ENCODE measurements at regions not wholly inside any gene's neighbourhood (a gene's known extent, or its start where the extent isn't known, plus 50 kb on each side); places are given as distances from the start of the nearest gene placed in this dataset.
A peak's percentile ranks its signal among the peaks of the same experiment; 100 is the strongest.
"Not testable (repeated sequence)": the region's sequence is repeated elsewhere in the genome, so short reads cannot be mapped to it uniquely, and the experiment has no call there.

DNA sequence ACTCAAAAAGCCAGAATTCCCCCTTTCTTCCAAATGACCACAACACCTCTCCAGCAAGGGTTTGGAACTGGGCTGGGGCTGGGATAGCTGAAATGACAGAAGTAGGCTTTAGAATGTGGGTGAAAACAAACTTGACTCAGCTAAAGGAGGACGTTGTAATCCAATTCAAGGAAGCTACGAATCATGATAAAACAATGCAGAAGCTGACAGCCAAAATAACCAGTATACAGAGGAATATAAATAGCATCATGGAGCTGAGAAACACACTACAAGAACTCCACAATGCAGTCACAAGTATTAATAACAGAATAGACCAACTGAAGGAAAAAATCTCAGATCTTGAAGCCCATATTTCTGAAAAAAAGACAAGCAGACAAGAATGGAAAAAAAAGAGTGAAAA, 95.8 kb upstream of the TET2 start:
- no peak for DNase-seq (ENCODE audit: low spot score)

DNA sequence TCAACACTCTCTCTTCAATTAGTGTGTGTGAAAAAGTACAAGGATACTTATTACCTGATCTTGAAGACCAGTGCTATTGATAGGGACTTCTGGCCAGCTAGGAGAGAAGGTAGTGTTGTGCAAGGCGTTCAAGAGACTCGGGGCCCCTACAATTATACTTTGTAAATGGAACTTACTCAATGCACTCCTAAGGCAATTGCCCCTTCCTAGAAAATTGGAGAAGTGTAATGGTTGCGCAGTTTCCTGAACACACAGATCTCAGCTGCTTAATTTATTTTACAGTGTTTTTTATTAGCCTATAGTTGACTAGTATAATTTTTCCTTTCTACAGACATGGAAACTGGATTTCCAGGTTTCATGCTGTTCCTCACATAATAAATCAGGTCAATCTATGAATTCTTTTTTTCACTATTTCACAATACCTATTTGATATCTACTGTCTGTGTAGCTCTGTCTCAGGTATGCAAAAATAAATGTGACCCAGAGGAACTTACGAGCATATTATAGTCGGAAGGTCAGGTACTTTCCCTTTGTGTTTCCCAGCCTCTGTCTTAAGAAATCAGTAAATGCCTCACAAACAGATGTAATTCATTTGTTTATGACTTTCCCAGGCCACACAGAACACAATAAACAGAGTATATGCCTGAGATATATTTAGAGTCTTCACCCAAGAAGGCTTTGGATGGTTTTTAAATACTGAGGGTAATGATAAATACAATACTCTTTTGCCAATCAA, 89.1 kb upstream of the TET2 start:
- DNase-seq (ENCODE audit: low spot score), result peak; percentile 11

DNA sequence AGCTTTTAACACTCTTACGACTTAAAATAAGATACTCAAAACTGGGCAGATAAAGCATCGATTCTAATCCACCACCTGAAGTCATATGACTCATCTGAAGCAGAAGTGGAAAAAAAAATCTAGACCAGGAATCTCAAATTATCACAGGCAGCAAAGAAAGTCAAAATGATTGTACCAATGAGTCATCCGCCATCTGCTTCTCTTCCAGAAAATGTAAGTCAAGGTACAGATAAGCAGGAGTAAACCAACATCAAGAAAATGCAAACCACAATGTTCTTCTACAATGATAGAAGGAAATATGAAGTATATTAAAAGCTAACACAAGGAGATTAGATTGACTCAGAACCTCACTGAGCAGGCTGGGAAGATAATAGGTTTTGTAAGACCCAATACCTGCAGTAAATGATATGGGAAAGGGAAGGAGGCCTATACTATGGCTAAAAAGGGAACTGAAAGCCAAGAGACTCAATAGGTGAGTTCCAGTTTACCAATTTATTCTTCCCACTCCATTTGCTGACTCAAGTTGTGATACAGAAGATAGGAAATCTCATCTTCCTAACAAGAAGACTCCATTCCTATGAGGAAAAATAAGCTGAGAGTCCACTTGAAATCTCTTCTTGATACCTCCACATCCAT, 88.4 kb upstream of the TET2 start:
- DNase-seq (ENCODE audit: low spot score), result no peak

DNA sequence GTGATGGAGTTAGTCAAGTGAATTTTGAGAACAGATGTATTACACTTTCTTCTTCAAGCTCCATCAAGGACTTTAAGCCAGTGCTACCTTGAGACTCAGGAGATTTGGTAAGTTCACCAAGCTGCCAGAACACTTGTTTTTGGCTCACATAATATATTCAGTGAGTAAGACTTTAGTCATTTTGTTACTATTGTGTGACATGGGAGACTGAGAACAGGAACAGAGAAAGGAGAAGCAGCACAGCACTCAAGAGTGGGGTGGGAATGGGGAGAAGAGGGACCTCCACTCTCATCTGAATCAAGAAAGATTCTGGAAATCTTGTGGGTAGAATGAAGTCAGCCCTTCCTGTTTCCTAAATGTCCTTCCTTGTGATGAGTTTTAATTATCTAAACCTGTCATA, 87.3 kb upstream of the TET2 start:
- DNase-seq (ENCODE audit: low spot score), result peak; percentile 7

DNA sequence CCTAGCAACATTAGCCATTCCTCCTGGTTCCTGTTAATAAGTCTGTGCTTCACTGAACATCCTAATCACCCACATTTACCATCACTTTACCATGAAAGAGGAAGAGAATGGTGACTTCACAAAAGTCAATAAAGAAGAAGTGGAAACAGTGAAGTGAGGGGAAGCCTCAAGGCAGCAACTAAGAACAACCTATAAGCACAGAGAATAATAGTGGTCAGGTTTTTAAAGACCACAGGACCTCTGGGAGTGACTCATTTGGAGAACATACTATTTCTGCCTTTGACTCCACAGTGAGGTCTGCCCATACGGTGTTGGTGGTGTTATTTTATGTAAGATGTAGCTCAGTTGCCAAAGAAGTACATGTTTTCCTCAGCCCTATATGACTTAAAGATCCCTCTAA, 86.0 kb upstream of the TET2 start:
- DNase-seq (ENCODE audit: low spot score), result peak; percentile 54

DNA sequence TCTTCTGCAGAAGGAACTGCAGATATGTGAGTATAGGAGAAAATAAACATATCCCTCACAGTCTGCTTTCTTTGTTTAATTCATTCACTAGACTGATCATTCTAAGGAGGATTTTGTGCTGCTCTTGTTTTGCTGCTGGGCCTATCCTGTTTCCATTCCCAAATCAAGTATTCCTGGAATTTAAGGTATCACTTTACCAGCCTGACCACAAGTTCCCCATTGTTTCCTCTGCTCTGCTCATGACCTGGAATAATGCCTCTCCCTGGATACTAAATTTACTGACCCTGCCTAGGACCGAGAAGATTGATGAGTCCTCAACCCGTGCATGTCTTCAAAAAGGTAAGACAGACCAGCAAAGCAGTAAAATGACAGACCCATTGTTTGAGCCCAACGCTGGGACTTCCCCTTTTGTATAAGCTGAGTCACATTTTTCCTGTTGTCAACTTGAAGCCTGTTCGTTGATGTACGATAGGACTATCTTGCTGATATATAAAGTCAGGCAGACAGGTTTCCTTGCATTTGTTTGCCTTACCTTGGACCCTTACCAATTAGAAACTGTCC, 85.5 kb upstream of the TET2 start:
- DNase-seq (ENCODE audit: low spot score), result peak; percentile 24

DNA sequence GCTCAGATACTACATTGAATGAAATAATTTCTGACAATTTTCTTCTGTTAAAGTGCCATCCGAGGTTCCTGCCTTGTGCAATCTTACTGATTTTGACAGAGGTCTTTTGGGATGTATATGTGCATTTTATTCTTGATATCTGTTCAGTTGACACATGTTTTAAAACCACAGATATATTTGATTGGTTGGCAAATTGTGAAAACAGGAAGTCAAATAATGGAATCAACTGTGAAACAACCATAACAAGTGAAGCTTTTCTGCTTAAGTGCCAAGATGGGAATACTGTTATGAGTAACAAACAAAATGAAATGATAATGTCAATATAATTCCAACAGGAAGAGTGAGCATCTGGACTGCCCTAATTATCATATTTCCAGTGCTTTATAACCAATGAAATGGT, 84.9 kb upstream of the TET2 start:
- DNase-seq (ENCODE audit: low spot score), result no peak

DNA sequence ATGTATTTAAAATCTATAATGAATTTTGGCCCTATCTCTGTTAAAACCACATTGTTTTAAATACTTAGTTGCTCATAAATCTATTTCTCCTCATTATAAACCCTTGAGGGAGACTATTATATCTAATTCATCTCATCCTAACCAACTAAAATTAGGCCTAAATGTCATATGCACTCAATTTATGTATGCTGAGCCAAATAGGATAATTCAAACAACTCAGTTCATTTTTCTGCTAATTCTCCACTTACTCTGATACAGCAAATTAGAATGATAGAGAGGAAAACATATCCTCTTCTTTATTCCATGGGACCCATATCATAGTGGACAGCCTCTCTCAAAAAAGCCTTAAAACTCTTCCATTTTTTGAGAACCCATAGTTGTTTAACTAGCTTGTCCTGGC, 80.3 kb upstream of the TET2 start:
- no peak for DNase-seq (ENCODE audit: low spot score)

DNA sequence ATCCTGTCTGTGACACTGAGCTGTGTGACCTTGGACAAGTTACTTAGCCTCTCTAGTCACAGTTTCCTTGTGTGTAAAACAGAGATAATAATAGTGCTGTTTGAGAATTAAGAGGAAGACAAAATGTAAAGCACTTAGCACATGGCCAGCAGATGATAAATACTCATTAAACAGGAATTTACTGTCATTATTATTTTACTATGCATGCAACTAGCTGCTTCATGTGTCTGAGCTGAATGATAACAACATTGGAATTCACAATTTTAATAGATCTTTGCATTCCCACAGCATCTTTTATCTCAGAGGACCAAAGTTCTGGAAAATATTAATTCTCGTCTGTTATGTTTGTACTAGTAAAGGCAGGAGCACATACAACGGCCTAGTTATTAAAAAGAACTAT, 79.2 kb upstream of the TET2 start:
- DNase-seq (ENCODE audit: low spot score), result no peak

DNA sequence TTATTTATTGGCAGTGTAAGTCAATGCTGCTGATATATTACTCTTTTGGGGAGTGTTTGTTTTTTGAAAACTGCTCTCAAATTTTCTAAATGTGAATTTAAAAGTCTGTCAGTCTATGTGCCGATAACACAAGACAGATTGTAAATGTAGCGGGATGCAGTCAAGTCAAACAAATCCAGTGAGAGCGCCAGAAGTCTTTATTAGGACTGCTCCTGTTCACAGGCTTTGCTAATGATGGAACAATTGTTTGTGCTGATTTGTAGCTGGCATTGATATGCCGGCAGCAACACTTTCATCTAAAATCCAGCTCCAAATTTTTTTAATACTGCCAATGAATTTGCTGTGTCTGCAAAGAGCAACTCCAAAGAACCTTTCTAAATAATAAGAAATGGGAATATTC, 78.7 kb upstream of the TET2 start:
- peak; percentile 21 for DNase-seq (ENCODE audit: low spot score)

DNA sequence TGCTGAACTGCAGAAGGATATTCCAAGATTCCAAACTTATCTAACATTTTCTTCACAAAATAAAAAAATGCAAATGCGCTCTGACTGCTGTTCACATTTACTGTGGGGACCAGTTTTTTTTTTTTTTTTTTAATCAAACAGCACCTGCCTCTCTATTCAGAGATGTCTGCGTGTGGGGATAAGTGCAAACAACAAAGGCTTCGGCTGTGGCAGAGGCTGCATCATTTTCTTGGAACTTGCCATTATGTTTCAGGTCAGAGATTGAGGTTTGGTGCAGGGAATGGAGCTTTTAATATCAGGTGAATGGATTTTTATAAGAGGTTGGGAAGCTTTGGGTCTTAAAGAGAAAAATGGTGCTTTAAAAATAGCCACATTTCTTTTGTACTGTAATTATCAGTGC, 78.2 kb upstream of the TET2 start:
- no peak for DNase-seq (ENCODE audit: low spot score)

DNA sequence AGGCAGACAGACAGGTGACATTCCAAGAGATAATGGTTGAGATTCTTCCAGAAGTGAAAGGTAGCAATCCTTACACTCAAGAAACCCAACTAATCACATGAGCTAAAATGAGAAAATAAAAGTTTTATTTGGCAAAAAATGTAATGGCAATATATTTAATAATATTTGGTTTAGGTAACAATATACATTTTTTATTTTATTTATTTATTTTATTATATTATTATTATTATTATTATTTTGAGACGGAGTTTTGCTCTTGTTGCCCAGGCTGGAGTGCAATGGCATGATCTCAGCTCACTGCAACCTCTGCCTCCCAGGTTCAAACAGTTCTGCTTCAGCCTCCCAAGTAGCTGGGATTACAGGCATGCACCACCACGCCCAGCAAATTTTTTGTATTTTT, 74.6 kb upstream of the TET2 start:
- not testable (repeated sequence) for DNase-seq (ENCODE audit: low spot score)

DNA sequence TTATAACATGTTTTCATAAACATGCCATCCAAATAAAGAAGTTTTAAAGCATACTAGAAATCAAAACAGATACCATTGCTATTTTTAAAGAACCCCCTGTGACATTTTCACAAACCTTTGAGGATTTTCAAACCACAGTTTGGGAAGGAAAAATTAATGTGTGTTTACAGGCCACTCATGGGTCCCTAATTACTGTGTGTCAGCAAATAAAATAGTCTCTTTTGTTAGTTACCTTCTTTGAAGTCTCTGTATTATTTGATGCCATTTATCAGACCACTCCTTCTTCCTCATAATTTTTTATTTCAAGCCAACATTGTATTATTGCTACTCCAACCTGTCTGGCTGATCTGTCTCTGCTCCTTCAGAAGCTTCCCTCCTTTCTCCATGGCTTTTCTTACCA, 72.6 kb upstream of the TET2 start:
- no peak for DNase-seq (ENCODE audit: low spot score)

DNA sequence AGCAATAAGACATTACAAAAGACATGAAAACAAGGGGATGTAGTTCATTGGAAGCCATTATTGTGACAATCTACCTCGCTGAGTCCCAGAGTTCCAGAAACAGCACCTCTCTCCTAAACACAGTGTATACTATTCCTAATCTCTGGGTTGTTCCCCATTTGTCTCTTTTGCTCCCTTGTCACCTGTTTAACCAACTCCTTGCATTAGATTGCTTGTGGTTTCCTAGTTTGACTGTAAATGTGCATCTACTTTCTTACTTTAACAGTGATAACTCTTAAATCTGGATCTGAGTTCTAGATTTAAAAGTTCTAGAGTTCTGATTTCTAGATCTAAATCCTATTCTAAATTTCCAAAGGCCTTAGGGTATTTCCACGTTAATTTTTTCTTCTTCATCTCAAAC, 71.6 kb upstream of the TET2 start:
- DNase-seq (ENCODE audit: low spot score), result no peak

DNA sequence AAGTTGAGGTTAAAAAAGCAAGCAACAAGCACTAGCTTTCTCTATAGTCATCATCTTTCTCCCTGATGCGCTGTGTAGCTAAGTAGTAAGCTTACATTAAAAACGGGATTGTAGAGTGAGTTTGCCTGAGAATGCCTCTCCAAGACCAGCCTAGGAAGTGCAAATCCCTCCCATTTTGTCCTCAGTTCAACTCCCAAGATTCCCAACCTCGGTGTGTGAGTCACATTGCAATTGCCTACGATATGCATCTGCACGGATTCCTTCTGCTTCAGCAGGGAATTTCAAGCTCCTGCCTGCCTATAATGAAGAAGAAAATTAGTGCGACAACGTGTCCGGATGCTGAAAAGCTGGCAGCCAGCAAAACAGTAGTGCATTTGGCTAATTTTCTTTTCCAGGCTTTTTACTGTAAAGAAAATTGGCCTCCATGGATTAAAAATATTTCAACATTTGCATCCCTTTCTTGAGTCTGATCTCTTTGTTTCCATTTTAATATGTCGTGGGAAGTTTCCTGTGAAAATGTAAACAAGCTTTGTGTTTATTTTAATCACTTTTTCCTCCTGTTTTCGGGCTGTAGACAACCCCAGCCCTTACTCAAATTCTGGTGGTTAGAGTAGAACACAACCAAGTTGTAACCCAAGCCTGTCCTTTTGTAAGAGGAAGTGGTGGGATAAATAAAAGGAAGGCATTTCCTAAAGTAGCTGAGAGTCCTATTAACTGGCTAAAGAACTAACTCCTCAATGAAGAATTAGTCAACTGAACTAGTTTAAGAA, 58.4 kb upstream of the TET2 start:
- peak; percentile 44 for DNase-seq (ENCODE audit: low spot score)

DNA sequence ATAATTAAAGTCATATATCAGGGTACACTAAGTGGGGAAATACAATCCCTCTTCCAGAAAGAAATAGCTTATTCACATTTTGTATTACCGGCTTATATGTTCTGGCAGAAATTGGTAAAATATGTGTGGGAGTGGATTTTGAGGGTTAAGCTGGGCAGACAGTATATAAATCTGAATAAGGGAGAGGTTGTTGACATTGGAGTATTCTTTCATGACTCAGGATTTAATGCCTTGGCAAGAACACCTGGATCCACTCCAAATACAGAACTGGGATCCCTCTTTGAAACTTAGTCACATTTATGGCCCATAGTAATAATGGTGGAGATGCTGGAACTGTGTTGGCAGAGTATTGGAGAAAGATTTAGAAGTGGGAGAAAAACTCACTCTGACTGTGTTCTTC, 54.3 kb upstream of the TET2 start:
- no peak for DNase-seq (ENCODE audit: low spot score)

DNA sequence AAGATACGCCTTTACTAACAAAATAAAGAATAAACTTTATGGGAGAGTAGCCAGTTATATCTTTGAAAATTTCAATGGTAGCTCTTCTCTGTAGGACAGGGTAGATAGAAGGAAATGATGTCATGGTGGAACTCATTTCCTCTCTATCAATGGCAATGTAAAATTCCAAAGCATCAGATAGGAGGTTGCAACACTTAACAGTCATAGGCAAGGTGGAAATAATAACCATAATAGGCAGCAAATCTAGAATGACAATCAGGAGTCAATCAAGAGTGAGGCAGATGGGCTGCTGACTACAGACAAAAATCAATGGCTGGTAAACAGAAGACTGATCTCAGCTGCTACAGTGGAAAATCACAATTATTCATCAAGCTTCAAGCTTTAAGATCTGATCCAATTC, 53.9 kb upstream of the TET2 start:
- no peak for DNase-seq (ENCODE audit: low spot score)

DNA sequence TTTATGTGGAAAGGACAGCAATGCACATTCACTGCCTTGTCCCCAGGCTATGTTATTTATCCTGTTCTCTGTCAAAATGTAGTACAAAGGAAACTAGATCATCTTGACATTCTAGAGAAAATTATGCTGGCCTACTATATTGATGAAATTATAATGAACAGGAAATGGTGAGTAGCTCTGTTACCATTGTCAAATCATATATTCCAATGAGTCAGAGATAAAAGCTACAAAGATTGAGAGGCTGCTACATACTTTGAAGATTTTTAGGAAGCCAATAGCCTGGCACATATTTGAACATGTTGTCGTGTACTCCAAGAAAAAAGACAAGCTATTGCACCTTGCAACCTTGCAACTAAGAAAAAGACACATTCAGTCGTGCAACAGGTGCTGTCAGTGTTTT, 52.7 kb upstream of the TET2 start:
- no peak for DNase-seq (ENCODE audit: low spot score)

All from Ammon's horn (tissue), 1 donor.